ENCODE measurements at regions not wholly inside any gene's neighbourhood (a gene's known extent, or its start where the extent isn't known, plus 50 kb on each side); places are given as distances from the start of the nearest gene placed in this dataset.
A peak's percentile ranks its signal among the peaks of the same experiment; 100 is the strongest.

DNA sequence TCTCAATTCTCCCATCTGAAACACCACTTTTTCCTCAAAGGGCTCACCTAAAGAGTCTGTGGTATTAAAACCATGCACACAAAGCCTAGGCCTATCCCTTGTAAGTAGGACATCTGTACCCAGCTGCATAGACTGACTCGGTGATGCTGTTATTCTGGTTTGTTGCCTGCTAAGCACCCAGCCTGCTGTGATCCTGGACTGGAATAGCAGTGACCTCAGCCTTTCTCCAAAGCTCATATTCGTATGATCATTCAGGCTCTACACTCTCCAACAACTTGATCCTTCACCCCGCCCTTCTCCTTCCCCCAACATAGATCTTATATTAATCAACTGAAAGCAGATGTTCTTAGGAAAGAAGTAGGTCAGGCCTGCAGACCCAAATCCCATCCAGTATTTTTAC, 81.4 kb upstream of the WWC1 start:
- Histone ChIP-seq H3K9me3 (replicated peaks; ENCODE audit: low read length) (no peaks in the 10 kb centered on the region), H3K4me1 (ENCODE audit: control insufficient read depth, insufficient read depth, low read length) (no peaks in the 10 kb centered on the region), H3K36me3 (ENCODE audit: insufficient read depth, low read length) (no peaks in the 10 kb centered on the region), H3K9ac (ENCODE audit: low read depth, low read length) (no peak overlapping the region), H3K27me3 (ENCODE audit: control insufficient read depth, insufficient read depth, low read length) (peaks cover 3% of the 10 kb centered on the region), H3K4me3 (ENCODE audit: low read length) (no peak overlapping the region), H3K4me2 (ENCODE audit: low read length) (no peak overlapping the region)

DNA sequence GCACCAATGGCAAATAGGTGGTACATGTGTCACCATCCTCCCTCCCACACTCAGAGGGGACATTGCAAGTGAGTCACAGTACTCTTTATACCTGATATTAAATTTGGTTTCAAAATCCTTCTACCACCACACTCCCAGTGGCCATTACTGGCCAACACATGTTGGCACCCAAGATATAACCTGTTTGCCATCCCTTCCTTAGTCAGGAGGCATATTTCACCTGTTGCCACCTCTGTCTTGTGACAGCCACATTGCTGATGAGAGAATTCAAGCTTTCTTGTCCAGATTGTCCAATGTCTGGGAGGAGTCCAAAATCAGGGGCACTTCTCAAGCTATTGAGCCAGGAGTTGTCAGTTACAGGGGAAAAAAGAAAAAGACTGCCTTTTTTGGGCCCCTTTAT, 80.2 kb upstream of the WWC1 start:
- Histone ChIP-seq H3K27me3 (ENCODE audit: control insufficient read depth, insufficient read depth, low read length) (peaks cover 3% of the 10 kb centered on the region), H3K4me2 (ENCODE audit: low read length) (no peak overlapping the region), H3K9ac (ENCODE audit: low read depth, low read length) (no peak overlapping the region), H3K4me1 (ENCODE audit: control insufficient read depth, insufficient read depth, low read length) (no peaks in the 10 kb centered on the region), H3K9me3 (replicated peaks; ENCODE audit: low read length) (no peaks in the 10 kb centered on the region), H3K36me3 (ENCODE audit: insufficient read depth, low read length) (no peaks in the 10 kb centered on the region), H3K4me3 (ENCODE audit: low read length) (no peak overlapping the region)

DNA sequence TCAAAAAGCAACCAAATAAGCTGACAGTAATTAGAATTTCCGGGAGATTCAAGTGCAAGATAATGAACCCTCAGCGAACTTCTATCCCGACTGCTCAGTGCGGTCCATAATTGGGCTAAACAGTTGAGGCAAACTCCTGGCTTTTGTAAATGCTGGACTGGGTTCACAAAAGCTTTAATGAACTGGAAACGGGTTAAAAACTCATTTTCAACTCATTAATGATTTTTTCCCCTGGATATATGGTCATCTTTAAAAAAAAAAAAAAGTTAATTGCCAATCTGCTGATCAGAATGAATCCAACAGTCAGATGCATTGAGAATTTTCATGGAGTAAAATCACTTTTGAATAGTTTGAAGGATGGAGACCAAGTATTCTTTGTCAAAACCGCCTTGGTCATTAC, 79.5 kb upstream of the WWC1 start:
- Histone ChIP-seq H3K4me1 (ENCODE audit: control insufficient read depth, insufficient read depth, low read length) (no peaks in the 10 kb centered on the region), H3K36me3 (ENCODE audit: insufficient read depth, low read length) (no peaks in the 10 kb centered on the region), H3K9me3 (replicated peaks; ENCODE audit: low read length) (no peaks in the 10 kb centered on the region), H3K4me3 (ENCODE audit: low read length) (no peak overlapping the region), H3K9ac (ENCODE audit: low read depth, low read length) (no peak overlapping the region), H3K4me2 (ENCODE audit: low read length) (no peak overlapping the region), H3K27me3 (ENCODE audit: control insufficient read depth, insufficient read depth, low read length) (peaks cover 3% of the 10 kb centered on the region)

DNA sequence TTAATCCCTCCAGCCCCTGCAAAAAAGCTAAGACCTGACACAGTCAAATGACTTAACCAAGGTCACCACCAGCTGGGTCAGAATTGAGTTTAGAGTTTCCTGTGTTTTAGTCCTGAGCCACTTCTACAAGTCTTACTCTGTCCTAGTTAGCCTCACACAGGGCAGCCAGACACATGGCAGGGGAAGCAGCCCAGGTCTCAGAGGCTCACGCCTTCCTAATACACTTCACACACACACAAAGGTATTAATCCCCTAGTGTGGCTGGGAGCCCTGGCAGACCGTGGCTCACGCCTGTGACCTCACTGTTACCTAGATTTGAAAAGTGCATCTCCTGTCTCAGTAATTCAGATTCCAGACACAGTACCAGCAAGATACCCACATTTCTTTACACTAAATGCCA, 77.4 kb upstream of the WWC1 start:
- Histone ChIP-seq H3K9me3 (replicated peaks; ENCODE audit: low read length) (no peaks in the 10 kb centered on the region), H3K4me3 (ENCODE audit: low read length) (no peak overlapping the region), H3K4me1 (ENCODE audit: control insufficient read depth, insufficient read depth, low read length) (no peaks in the 10 kb centered on the region), H3K36me3 (ENCODE audit: insufficient read depth, low read length) (no peaks in the 10 kb centered on the region), H3K4me2 (ENCODE audit: low read length) (no peak overlapping the region), H3K9ac (ENCODE audit: low read depth, low read length) (no peak overlapping the region), H3K27me3 (ENCODE audit: control insufficient read depth, insufficient read depth, low read length) (peaks cover 3% of the 10 kb centered on the region)

DNA sequence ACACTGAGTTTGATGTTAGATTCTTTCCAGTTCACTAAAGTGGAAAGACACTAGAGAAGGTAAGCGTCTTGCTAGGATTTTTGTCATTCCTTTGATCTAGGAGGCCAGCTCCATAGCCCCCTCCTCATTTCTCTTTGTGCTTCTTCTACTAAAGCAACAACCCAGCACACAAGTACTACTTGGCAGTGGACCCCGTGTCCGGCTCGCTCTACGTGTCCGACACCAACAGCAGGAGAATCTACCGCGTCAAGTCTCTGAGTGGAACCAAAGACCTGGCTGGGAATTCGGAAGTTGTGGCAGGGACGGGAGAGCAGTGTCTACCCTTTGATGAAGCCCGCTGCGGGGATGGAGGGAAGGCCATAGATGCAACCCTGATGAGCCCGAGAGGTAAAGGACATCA, 76.6 kb upstream of the WWC1 start:
- no peaks in the 10 kb centered on the region for H3K9me3 ChIP-seq (replicated peaks; ENCODE audit: low read length)
- no peaks in the 10 kb centered on the region for H3K4me1 ChIP-seq (ENCODE audit: control insufficient read depth, insufficient read depth, low read length)
- no peak overlapping the region for H3K9ac ChIP-seq (ENCODE audit: low read depth, low read length)
- H3K36me3 ChIP-seq (ENCODE audit: insufficient read depth, low read length) = no peaks in the 10 kb centered on the region
- H3K4me3 ChIP-seq (ENCODE audit: low read length) = no peak overlapping the region
- no peak overlapping the region for H3K4me2 ChIP-seq (ENCODE audit: low read length)
- peaks cover 3% of the 10 kb centered on the region for H3K27me3 ChIP-seq (ENCODE audit: control insufficient read depth, insufficient read depth, low read length)

DNA sequence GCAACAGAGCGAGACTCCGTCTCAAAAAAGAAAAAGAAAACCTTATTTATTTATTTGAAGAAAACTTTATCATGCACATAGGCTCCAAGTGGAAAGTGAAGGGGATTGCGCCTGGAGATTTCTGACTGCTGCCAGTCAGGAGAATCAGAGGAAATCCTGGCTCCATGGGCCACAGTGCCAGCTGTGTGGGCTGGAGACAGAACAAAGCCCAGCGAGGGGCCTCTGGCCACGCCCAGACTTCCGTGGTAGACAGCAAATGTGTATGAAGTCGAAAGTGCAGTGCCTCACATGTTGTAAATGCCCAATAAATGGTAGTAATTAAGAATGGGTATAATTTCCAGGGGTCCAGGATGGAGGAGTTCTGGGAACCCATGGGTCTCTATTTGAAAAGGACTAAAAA, 75.8 kb upstream of the WWC1 start:
- Histone ChIP-seq H3K9me3 (replicated peaks; ENCODE audit: low read length) (no peaks in the 10 kb centered on the region), H3K27me3 (ENCODE audit: control insufficient read depth, insufficient read depth, low read length) (peaks cover 3% of the 10 kb centered on the region), H3K4me3 (ENCODE audit: low read length) (no peak overlapping the region), H3K36me3 (ENCODE audit: insufficient read depth, low read length) (no peaks in the 10 kb centered on the region), H3K9ac (ENCODE audit: low read depth, low read length) (no peak overlapping the region), H3K4me1 (ENCODE audit: control insufficient read depth, insufficient read depth, low read length) (no peaks in the 10 kb centered on the region), H3K4me2 (ENCODE audit: low read length) (no peak overlapping the region)

DNA sequence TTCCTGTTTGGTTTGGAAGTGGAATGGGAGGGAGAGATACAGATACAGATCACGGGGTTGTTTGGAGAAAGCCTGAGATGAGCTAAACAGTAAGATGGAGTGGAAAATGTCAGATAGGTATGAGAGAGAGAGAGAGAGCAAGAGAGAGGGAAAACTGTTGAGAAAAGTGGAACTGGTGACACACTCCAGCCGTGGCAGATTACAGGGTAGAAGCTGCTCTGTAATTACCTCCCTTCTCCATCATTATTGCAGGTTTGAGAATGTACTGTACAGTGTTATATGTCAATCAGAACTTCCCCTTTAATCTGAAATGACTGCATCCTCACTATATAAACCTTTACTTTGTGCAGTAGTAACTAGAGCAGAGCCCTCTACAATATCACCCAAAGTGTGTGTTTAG, 74.5 kb upstream of the WWC1 start:
- Histone ChIP-seq H3K36me3 (ENCODE audit: insufficient read depth, low read length) (no peaks in the 10 kb centered on the region), H3K4me1 (ENCODE audit: control insufficient read depth, insufficient read depth, low read length) (no peaks in the 10 kb centered on the region), H3K4me3 (ENCODE audit: low read length) (no peak overlapping the region), H3K9me3 (replicated peaks; ENCODE audit: low read length) (no peaks in the 10 kb centered on the region), H3K27me3 (ENCODE audit: control insufficient read depth, insufficient read depth, low read length) (peaks cover 3% of the 10 kb centered on the region), H3K9ac (ENCODE audit: low read depth, low read length) (no peak overlapping the region), H3K4me2 (ENCODE audit: low read length) (no peak overlapping the region)

DNA sequence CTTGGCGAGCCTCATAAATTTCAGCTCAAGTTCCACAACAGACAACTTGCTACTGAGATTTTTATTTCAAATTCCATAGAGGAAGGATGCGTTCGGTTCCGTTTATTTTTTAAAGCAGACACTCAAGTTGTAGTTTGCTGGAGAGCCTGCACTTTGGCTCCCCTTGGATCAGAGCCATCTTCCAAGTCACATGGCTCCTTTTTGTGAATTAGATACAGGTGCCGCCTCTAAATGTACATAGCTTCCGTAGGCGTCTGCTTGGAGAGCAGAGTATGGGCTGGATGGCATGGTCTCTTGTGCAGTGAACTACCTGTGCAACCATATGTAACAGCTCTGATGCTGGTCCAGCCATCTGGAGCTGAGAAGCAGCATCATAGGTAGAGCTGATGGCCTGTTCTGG, 73.9 kb upstream of the WWC1 start:
- H3K4me2 ChIP-seq (ENCODE audit: low read length) = no peak overlapping the region
- H3K9me3 ChIP-seq (replicated peaks; ENCODE audit: low read length) = no peaks in the 10 kb centered on the region
- no peaks in the 10 kb centered on the region for H3K36me3 ChIP-seq (ENCODE audit: insufficient read depth, low read length)
- peaks cover 3% of the 10 kb centered on the region for H3K27me3 ChIP-seq (ENCODE audit: control insufficient read depth, insufficient read depth, low read length)
- H3K9ac ChIP-seq (ENCODE audit: low read depth, low read length) = no peak overlapping the region
- no peak overlapping the region for H3K4me3 ChIP-seq (ENCODE audit: low read length)
- no peaks in the 10 kb centered on the region for H3K4me1 ChIP-seq (ENCODE audit: control insufficient read depth, insufficient read depth, low read length)

DNA sequence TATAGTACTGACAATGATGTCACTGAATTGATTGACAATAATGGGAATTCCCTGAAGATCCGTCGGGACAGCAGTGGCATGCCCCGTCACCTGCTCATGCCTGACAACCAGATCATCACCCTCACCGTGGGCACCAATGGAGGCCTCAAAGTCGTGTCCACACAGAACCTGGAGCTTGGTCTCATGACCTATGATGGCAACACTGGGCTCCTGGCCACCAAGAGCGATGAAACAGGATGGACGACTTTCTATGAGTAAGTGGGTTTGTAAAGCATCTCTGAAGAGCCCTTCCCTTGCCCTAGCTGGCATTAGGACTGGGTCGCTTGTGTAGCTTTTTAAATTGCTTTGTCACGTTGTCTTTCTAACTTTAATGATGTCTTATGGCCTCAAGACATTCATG, 72.7 kb upstream of the WWC1 start:
- Histone ChIP-seq H3K9me3 (replicated peaks; ENCODE audit: low read length) (no peaks in the 10 kb centered on the region), H3K4me3 (ENCODE audit: low read length) (no peak overlapping the region), H3K9ac (ENCODE audit: low read depth, low read length) (no peak overlapping the region), H3K4me1 (ENCODE audit: control insufficient read depth, insufficient read depth, low read length) (no peaks in the 10 kb centered on the region), H3K36me3 (ENCODE audit: insufficient read depth, low read length) (no peaks in the 10 kb centered on the region), H3K27me3 (ENCODE audit: control insufficient read depth, insufficient read depth, low read length) (peaks cover 2% of the 10 kb centered on the region), H3K4me2 (ENCODE audit: low read length) (no peak overlapping the region)

DNA sequence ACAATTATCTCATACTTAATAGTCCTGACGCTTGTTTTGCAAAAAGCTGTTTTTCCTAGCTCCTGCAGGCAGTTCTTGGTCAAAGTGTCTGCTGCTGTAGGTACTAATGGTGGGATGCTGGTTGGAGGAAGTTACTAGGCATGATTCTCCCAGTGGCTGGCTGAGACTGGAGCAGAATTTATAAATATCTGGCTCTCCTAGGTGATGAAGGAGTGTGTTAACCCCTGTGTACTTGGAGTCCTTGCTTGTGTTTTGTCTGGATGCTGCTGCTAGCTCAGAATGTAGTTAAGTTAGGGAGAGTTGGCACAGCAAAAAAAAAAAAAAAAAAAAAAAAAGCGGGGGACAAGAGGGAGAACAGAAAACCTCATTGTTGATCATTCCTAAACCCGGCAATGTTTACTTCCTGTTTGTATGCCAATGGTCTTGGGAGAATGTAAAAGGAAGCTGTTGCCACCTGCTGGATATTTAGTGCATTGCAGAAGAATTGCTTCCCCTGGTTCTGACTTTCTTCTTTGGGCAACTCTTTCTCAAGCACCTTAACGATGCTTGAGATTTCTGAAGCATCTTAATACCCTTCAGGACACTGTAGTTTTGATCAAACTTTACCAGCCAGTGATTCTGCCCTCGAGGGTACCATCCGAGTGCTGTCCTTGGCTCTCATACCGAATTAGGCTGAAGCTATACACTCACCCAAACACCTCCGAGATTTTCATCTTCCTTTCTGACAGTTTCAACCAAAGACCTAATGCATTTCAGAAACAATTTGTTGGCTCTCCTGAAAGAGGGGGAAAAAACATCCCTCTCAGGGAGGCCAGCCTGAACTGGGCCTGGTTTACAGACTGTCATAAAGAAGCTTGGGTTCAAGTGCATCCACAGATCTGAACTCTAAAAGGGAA, 71.7 kb upstream of the WWC1 start:
- H3K4me1 ChIP-seq (ENCODE audit: control insufficient read depth, insufficient read depth, low read length) = no peaks in the 10 kb centered on the region
- H3K4me2 ChIP-seq (ENCODE audit: low read length) = peak overlapping the region; percentile 70
- no peaks in the 10 kb centered on the region for H3K36me3 ChIP-seq (ENCODE audit: insufficient read depth, low read length)
- H3K27me3 ChIP-seq (ENCODE audit: control insufficient read depth, insufficient read depth, low read length) = no peaks in the 10 kb centered on the region
- no peaks in the 10 kb centered on the region for H3K9me3 ChIP-seq (replicated peaks; ENCODE audit: low read length)
- H3K4me3 ChIP-seq (ENCODE audit: low read length) = peak overlapping the region; percentile 56
- H3K9ac ChIP-seq (ENCODE audit: low read depth, low read length) = peak overlapping the region; percentile 59

DNA sequence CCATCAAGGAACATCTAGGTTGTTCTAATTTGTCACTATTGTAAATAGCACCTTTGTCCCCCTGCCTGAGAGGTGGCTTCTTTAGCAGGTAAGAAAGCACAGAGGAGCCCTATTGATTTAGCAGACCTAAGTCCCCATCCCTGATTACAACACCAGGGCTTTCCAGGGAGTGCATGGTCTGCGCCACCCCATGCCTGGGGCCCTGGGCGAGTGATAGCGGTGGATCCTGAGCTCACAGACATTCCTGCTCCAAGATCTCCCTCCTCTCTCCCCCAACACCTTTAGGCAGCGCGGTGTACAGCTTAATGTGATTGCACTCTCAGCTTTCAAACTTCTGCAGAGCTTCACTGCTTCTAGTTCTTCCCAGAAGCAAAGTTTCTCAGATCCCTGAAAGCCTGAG, 67.4 kb upstream of the WWC1 start:
- Histone ChIP-seq H3K27me3 (ENCODE audit: control insufficient read depth, insufficient read depth, low read length) (no peaks in the 10 kb centered on the region), H3K4me2 (ENCODE audit: low read length) (no peak overlapping the region), H3K4me3 (ENCODE audit: low read length) (no peak overlapping the region), H3K9ac (ENCODE audit: low read depth, low read length) (no peak overlapping the region), H3K9me3 (replicated peaks; ENCODE audit: low read length) (no peaks in the 10 kb centered on the region), H3K36me3 (ENCODE audit: insufficient read depth, low read length) (no peaks in the 10 kb centered on the region), H3K4me1 (ENCODE audit: control insufficient read depth, insufficient read depth, low read length) (no peaks in the 10 kb centered on the region)

DNA sequence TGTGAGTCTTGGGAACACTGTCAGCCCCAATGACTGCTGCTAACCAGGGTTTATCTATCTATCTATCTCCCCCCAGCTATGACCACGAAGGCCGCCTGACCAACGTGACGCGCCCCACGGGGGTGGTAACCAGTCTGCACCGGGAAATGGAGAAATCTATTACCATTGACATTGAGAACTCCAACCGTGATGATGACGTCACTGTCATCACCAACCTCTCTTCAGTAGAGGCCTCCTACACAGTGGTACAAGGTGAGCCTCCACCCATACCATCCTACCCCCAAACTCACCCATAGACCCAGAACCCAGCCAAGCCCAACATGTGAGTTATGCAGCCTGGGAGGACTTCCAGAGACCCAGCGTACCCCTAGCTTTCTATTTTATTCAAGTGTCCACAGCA, 65.4 kb upstream of the WWC1 start:
- Histone ChIP-seq H3K4me1 (ENCODE audit: control insufficient read depth, insufficient read depth, low read length) (no peaks in the 10 kb centered on the region), H3K4me2 (ENCODE audit: low read length) (no peak overlapping the region), H3K4me3 (ENCODE audit: low read length) (no peak overlapping the region), H3K27me3 (ENCODE audit: control insufficient read depth, insufficient read depth, low read length) (no peaks in the 10 kb centered on the region), H3K9me3 (replicated peaks; ENCODE audit: low read length) (no peaks in the 10 kb centered on the region), H3K36me3 (ENCODE audit: insufficient read depth, low read length) (no peaks in the 10 kb centered on the region), H3K9ac (ENCODE audit: low read depth, low read length) (no peak overlapping the region)
